Erythroblast (primary cell): ENCODE measurements at regions not wholly inside any gene's neighbourhood (a gene's known extent, or its start where the extent isn't known, plus 50 kb on each side); places are given as distances from the start of the nearest gene placed in this dataset.

Source experiments
- GATA1 ChIP-seq: IDR thresholded peaks from 2 replicates; pipeline ENCODE4 v1.6.1; 2011; ENCODE audit warnings: low read depth, mild to moderate bottlenecking, control low read depth, low read length, moderate library complexity
- POLR2A ChIP-seq: IDR thresholded peaks from 2 replicates; pipeline ENCODE4 v1.6.1; 2011; ENCODE audit warnings: mild to moderate bottlenecking, low read length

DNA sequence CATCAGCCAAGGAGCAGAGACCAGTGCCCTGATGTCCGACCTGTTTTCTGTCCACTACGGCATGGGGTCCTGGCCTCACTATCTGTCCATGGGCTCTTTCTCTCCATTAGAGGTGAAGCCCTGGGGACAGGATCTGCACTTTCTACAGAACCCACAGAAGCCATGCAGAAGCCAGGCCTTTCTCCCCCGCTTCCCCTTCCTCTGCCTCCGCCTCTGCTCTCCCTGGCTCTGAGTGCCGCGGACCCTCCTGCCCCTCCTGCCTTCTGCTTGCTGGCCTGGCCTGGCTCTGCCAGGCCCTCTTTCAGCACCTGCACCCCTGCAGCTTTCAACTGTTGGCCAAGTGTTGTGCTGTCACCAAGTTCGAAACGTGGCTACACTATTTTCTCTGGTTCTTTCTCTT is 439.8 kb upstream of the ZMIZ1 start:
- TF ChIP-seq POLR2A (no peak), GATA1 (no peak)
